Loucy (cell line): ENCODE measurements at regions not wholly inside any gene's neighbourhood (a gene's known extent, or its start where the extent isn't known, plus 50 kb on each side); places are given as distances from the start of the nearest gene placed in this dataset.

ENCODE experiments used
- EZH2phosphoT487 ChIP-seq: fragments of 200-600 bp; IDR thresholded peaks from 2 replicates; pipeline ENCODE4 v1.6.1; 2018; ENCODE audit warnings: antibody characterized with exemption, mild to moderate bottlenecking, moderate library complexity, borderline replicate concordance
- TF ChIP-seq, protein P1 (sequence below): fragments of 200-600 bp; sonication (generic); conservative IDR thresholded peaks from 2 replicates; pipeline ENCODE4 v1.5.1; 2014; ENCODE audit warnings: mild to moderate bottlenecking, antibody characterized with exemption, low read length

- TF ChIP-seq, protein P1, sequence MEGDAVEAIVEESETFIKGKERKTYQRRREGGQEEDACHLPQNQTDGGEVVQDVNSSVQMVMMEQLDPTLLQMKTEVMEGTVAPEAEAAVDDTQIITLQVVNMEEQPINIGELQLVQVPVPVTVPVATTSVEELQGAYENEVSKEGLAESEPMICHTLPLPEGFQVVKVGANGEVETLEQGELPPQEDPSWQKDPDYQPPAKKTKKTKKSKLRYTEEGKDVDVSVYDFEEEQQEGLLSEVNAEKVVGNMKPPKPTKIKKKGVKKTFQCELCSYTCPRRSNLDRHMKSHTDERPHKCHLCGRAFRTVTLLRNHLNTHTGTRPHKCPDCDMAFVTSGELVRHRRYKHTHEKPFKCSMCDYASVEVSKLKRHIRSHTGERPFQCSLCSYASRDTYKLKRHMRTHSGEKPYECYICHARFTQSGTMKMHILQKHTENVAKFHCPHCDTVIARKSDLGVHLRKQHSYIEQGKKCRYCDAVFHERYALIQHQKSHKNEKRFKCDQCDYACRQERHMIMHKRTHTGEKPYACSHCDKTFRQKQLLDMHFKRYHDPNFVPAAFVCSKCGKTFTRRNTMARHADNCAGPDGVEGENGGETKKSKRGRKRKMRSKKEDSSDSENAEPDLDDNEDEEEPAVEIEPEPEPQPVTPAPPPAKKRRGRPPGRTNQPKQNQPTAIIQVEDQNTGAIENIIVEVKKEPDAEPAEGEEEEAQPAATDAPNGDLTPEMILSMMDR, result no peak
- no peak for TF ChIP-seq EZH2phosphoT487
These were observed 322.1 kb upstream of the SLC30A5 start for GRCh38 chr5:68771732-68772131.
